HG03103 (cell line): ENCODE measurements at regions not wholly inside any gene's neighbourhood (a gene's known extent, or its start where the extent isn't known, plus 50 kb on each side); places are given as distances from the start of the nearest gene placed in this dataset.

Experiments
- ATAC-seq: cut with Tn5 transposase; IDR thresholded peaks from one replicate; pipeline ENCODE4 v1.9.1; 2021; ENCODE audit warnings: low read depth; ENCODE audit not compliant: unreplicated experiment

- peak; percentile 61 for ATAC-seq
Observed at GRCh38 chr7:55641273-55641691, 69.0 kb upstream of the VOPP1 start.

- ATAC-seq, result no peak
Observed at GRCh38 chr7:55639640-55640039, 67.3 kb upstream of the VOPP1 start.

GRCh38 chr7:55629051-55629677, 56.9 kb upstream of the VOPP1 start:
- ATAC-seq, result no peak

GRCh38 chr7:55624813-55625212, 52.5 kb upstream of the VOPP1 start:
- no peak for ATAC-seq

- ATAC-seq, result no peak
Observed at GRCh38 chr7:55623617-55624016, 51.3 kb upstream of the VOPP1 start.

GRCh38 chr7:55622241-55622640, 49.9 kb upstream of the VOPP1 start:
- ATAC-seq, result no peak
